Endodermal cell (in vitro differentiated cells): ENCODE measurements at regions not wholly inside any gene's neighbourhood (a gene's known extent, or its start where the extent isn't known, plus 50 kb on each side); places are given as distances from the start of the nearest gene placed in this dataset.

Experiments
- DNase-seq: peaks from one replicate; pipeline ENCODE4 v3.0.0-alpha.2; 2017
- H3K27ac ChIP-seq: 2 replicates; pipeline ENCODE4 v1.5.1; 2013; ENCODE audit warnings: mild to moderate bottlenecking, low read depth, low read length, moderate library complexity
- H3K27me3 ChIP-seq: 2 replicates; pipeline ENCODE4 v1.6.1; 2013; ENCODE audit warnings: mild to moderate bottlenecking, low read length, moderate library complexity; ENCODE audit not compliant: insufficient read depth, control insufficient read depth, poor library complexity, severe bottlenecking
- H3K36me3 ChIP-seq: 2 replicates; pipeline ENCODE4 v1.7.0; 2013; ENCODE audit warnings: mild to moderate bottlenecking, low read length, moderate library complexity; ENCODE audit not compliant: control insufficient read depth, insufficient read depth
- H3K4me1 ChIP-seq: one replicate; pipeline ENCODE4 v1.7.0; 2013; ENCODE audit warnings: low read length; ENCODE audit not compliant: control insufficient read depth, insufficient read depth
- H3K4me3 ChIP-seq: 2 replicates; pipeline ENCODE4 v1.5.1; 2013; ENCODE audit warnings: mild to moderate bottlenecking, low read length, moderate library complexity
- H3K9ac ChIP-seq: 2 replicates; pipeline ENCODE4 v1.6.1; 2013; ENCODE audit warnings: mild to moderate bottlenecking, low read length, moderate library complexity; ENCODE audit not compliant: poor library complexity, severe bottlenecking; ENCODE audit errors: extremely low read depth
- H3K9me3 ChIP-seq: 2 replicates; pipeline ENCODE4 v1.6.1; 2013; ENCODE audit warnings: mild to moderate bottlenecking, low read length, moderate library complexity; ENCODE audit not compliant: control insufficient read depth
- H3K27ac Mint-ChIP-seq: 2 replicates; pipeline ENCODE4 v1.8.0; 2020; ENCODE audit warnings: mixed read lengths
- H3K27me3 Mint-ChIP-seq: 2 replicates; pipeline ENCODE4 v1.8.0; 2021; ENCODE audit warnings: mild to moderate bottlenecking, mixed read lengths; ENCODE audit not compliant: insufficient read depth
- H3K36me3 Mint-ChIP-seq: 2 replicates; pipeline ENCODE4 v1.8.0; 2020; ENCODE audit warnings: low read depth, mixed read lengths
- H3K4me1 Mint-ChIP-seq: 2 replicates; pipeline ENCODE4 v1.8.0; 2020; ENCODE audit warnings: mixed read lengths
- H3K4me3 Mint-ChIP-seq: 2 replicates; pipeline ENCODE4 v1.8.0; 2020; ENCODE audit warnings: mild to moderate bottlenecking, moderate library complexity, mixed read lengths
- H3K9me3 Mint-ChIP-seq: 2 replicates; pipeline ENCODE4 v1.8.0; 2020; ENCODE audit warnings: mild to moderate bottlenecking, mixed read lengths
- CTCF ChIP-seq: fragments of 200-600 bp; sonication (generic); conservative IDR thresholded peaks from 2 replicates; pipeline ENCODE4 v1.5.0; 2021; ENCODE audit warnings: antibody characterized with exemption, mild to moderate bottlenecking
- WGBS, 2 experiments: methylation state at CpG; one replicate each; pipeline versions ENCODE4 v1.1.5 to v1.1.7; 2013; ENCODE audit warnings: missing lambda C conversion rate in 2 of 2, mixed read lengths in 1 of 2; ENCODE audit not compliant: insufficient coverage in 1 of 2, insufficient read length in 1 of 2; 5-methylcytosine and 5-hydroxymethylcytosine counted together

- peaks cover 5% of the 10 kb centered on the region for H3K27me3 Mint-ChIP-seq
- H3K9ac ChIP-seq = no peak overlapping the region
- H3K9me3 Mint-ChIP-seq = peaks cover 26% of the 10 kb centered on the region
- no peaks in the 10 kb centered on the region for H3K27me3 ChIP-seq
- no peak overlapping the region for H3K27ac ChIP-seq
- H3K9me3 ChIP-seq = peaks cover 23% of the 10 kb centered on the region
- peaks cover 8% of the 10 kb centered on the region for H3K4me1 ChIP-seq
- 88 to 100% methylated on average over 2 of the region's 2 CpGs for WGBS, 2 experiments
- no peak for DNase-seq
- H3K4me3 Mint-ChIP-seq = no peak overlapping the region
- H3K4me1 Mint-ChIP-seq = peaks cover 17% of the 10 kb centered on the region
- H3K27ac Mint-ChIP-seq = no peak overlapping the region
- no peak for TF ChIP-seq CTCF
- no peak overlapping the region for H3K4me3 ChIP-seq
- H3K36me3 ChIP-seq = no peaks in the 10 kb centered on the region
- H3K36me3 Mint-ChIP-seq = peaks cover 3% of the 10 kb centered on the region
These were observed 84.4 kb upstream of the HES1 start for GRCh38 chr3:194051366-194052149.

GRCh38 chr3:194053136-194053535, 82.8 kb upstream of the HES1 start:
- 91 to 93% methylated on average over 4 of the region's 4 CpGs for WGBS, 2 experiments
- peaks cover 23% of the 10 kb centered on the region for H3K9me3 ChIP-seq
- H3K9ac ChIP-seq = no peak overlapping the region
- H3K4me3 ChIP-seq = no peak overlapping the region
- Mint-ChIP-seq H3K4me1 (peaks cover 19% of the 10 kb centered on the region), H3K9me3 (peaks cover 26% of the 10 kb centered on the region), H3K27me3 (peaks cover 7% of the 10 kb centered on the region), H3K4me3 (no peak overlapping the region), H3K27ac (no peak overlapping the region), H3K36me3 (peaks cover 3% of the 10 kb centered on the region)
- no peak overlapping the region for H3K27ac ChIP-seq
- no peak for TF ChIP-seq CTCF
- H3K27me3 ChIP-seq = peaks cover 4% of the 10 kb centered on the region
- DNase-seq = no peak
- H3K36me3 ChIP-seq = no peaks in the 10 kb centered on the region
- H3K4me1 ChIP-seq = peaks cover 8% of the 10 kb centered on the region

- WGBS, 2 experiments = no CpG with 5 or more reads among the region's 2 CpGs
- peaks cover 3% of the 10 kb centered on the region for H3K36me3 Mint-ChIP-seq
- no peak overlapping the region for H3K9ac ChIP-seq
- no peak for TF ChIP-seq CTCF
- peaks cover 23% of the 10 kb centered on the region for H3K9me3 ChIP-seq
- no peak overlapping the region for H3K27ac Mint-ChIP-seq
- H3K4me3 Mint-ChIP-seq = no peak overlapping the region
- no peaks in the 10 kb centered on the region for H3K36me3 ChIP-seq
- H3K27me3 ChIP-seq = peaks cover 4% of the 10 kb centered on the region
- H3K27ac ChIP-seq = no peak overlapping the region
- H3K4me1 ChIP-seq = peaks cover 8% of the 10 kb centered on the region
- no peak overlapping the region for H3K4me3 ChIP-seq
- peaks cover 19% of the 10 kb centered on the region for H3K4me1 Mint-ChIP-seq
- H3K9me3 Mint-ChIP-seq = peaks cover 26% of the 10 kb centered on the region
- no peak for DNase-seq
- peaks cover 7% of the 10 kb centered on the region for H3K27me3 Mint-ChIP-seq
These were observed 81.9 kb upstream of the HES1 start for GRCh38 chr3:194054016-194054415.
